HepG2 (cell line): ENCODE measurements at regions not wholly inside any gene's neighbourhood (a gene's known extent, or its start where the extent isn't known, plus 50 kb on each side); places are given as distances from the start of the nearest gene placed in this dataset.
A peak's percentile ranks its signal among the peaks of the same experiment; 100 is the strongest.

Source experiments
- ARNT2 ChIP-seq: sonication (generic); formaldehyde crosslinking; IDR thresholded peaks from 2 replicates; pipeline ENCODE4 v1.8.0; 2022; ENCODE audit warnings: mild to moderate bottlenecking, low read depth, missing genetic modification reagents, moderate library complexity
- CENPX ChIP-seq: sonication (generic); formaldehyde crosslinking; IDR thresholded peaks from 2 replicates; pipeline ENCODE4 v1.9.0; 2021; ENCODE audit warnings: mild to moderate bottlenecking, missing genetic modification reagents, moderate library complexity
- GATAD2A ChIP-seq: IDR thresholded peaks from 2 replicates; pipeline ENCODE4 v1.6.1; 2016
- IRX3 ChIP-seq: sonication (generic); formaldehyde crosslinking; IDR thresholded peaks from 2 replicates; pipeline ENCODE4 v1.8.1; 2023; ENCODE audit warnings: mild to moderate bottlenecking, low read depth, missing genetic modification reagents, borderline replicate concordance
- ISL2 ChIP-seq: sonication (generic); formaldehyde crosslinking; IDR thresholded peaks from 2 replicates; pipeline ENCODE4 v1.5.0; 2020; ENCODE audit warnings: missing genetic modification reagents
- KLF15 ChIP-seq: sonication (generic); formaldehyde crosslinking; IDR thresholded peaks from 2 replicates; pipeline ENCODE4 v1.8.1; 2023; ENCODE audit warnings: borderline replicate concordance, mild to moderate bottlenecking, inconsistent platforms, missing genetic modification reagents, mixed read lengths
- KMT2B ChIP-seq: IDR thresholded peaks from 2 replicates; pipeline ENCODE4 v1.6.1; 2016; ENCODE audit warnings: missing genetic modification reagents, missing compliant biosample characterization
- MED13 ChIP-seq: sonication (generic); formaldehyde crosslinking; IDR thresholded peaks from 2 replicates; pipeline ENCODE4 v1.5.0; 2020; ENCODE audit warnings: missing genetic modification reagents
- MEIS2 ChIP-seq: sonication (generic); formaldehyde crosslinking; IDR thresholded peaks from 2 replicates; pipeline ENCODE4 v1.9.0; 2021; ENCODE audit warnings: mild to moderate bottlenecking, missing genetic modification reagents
- MIER3 ChIP-seq: IDR thresholded peaks from 2 replicates; pipeline ENCODE4 v1.6.1; 2016; ENCODE audit warnings: missing compliant biosample characterization, borderline replicate concordance
- NCOA2 ChIP-seq: sonication (generic); formaldehyde crosslinking; IDR thresholded peaks from 2 replicates; pipeline ENCODE4 v1.8.0; 2022; ENCODE audit warnings: inconsistent platforms
- NR2F6 ChIP-seq, 2 experiments: IDR thresholded peaks; 2 replicates each; pipeline ENCODE4 v1.6.1; 2016; ENCODE audit warnings: antibody characterized with exemption in 1 of 2, mild to moderate bottlenecking in 1 of 2
- PHF21A ChIP-seq: sonication (generic); formaldehyde crosslinking; IDR thresholded peaks from 2 replicates; pipeline ENCODE4 v1.5.0; 2020; ENCODE audit warnings: mild to moderate bottlenecking, missing genetic modification reagents
- RNF2 ChIP-seq: fragments of 450-650 bp; conservative IDR thresholded peaks from 2 replicates; pipeline ENCODE4 v1.6.1; 2016; ENCODE audit warnings: low read depth
- SRSF4 ChIP-seq: fragments of 200-400 bp; formaldehyde crosslinking; IDR thresholded peaks from one replicate; pipeline ENCODE4 v1.6.1; 2018; ENCODE audit warnings: mild to moderate bottlenecking, low read depth, low read length, moderate library complexity; ENCODE audit not compliant: poor library complexity, severe bottlenecking
- SRSF9 ChIP-seq: fragments of 200-400 bp; formaldehyde crosslinking; IDR thresholded peaks from 2 replicates; pipeline ENCODE4 v1.6.1; 2018; ENCODE audit warnings: borderline replicate concordance, mild to moderate bottlenecking, low read depth, low read length; ENCODE audit not compliant: insufficient read depth, poor library complexity, severe bottlenecking
- ZBTB1 ChIP-seq: sonication (generic); formaldehyde crosslinking; IDR thresholded peaks from 2 replicates; pipeline ENCODE4 v1.4.0; 2020; ENCODE audit warnings: missing genetic modification reagents, borderline replicate concordance
- ZKSCAN8 ChIP-seq: IDR thresholded peaks from 2 replicates; pipeline ENCODE4 v1.6.1; 2016; ENCODE audit warnings: borderline replicate concordance, missing genetic modification reagents, missing compliant biosample characterization
- ZNF552 ChIP-seq: sonication (generic); formaldehyde crosslinking; IDR thresholded peaks from 2 replicates; pipeline ENCODE4 v1.9.0; 2022; ENCODE audit warnings: missing genetic modification reagents, mild to moderate bottlenecking, borderline replicate concordance
- ZNF703 ChIP-seq: sonication (generic); formaldehyde crosslinking; IDR thresholded peaks from 2 replicates; pipeline ENCODE4 v1.5.1; 2020; ENCODE audit warnings: missing genetic modification reagents, mild to moderate bottlenecking, moderate library complexity, borderline replicate concordance
- ZNF724P ChIP-seq: sonication (generic); formaldehyde crosslinking; IDR thresholded peaks from 2 replicates; pipeline ENCODE4 v1.8.0; 2022; ENCODE audit warnings: missing genetic modification reagents, borderline replicate concordance
- ZNF75D ChIP-seq: sonication (generic); formaldehyde crosslinking; IDR thresholded peaks from 2 replicates; pipeline ENCODE4 v1.8.1; 2023; ENCODE audit warnings: missing genetic modification reagents, mild to moderate bottlenecking, borderline replicate concordance
- ZNF761 ChIP-seq: sonication (generic); formaldehyde crosslinking; conservative IDR thresholded peaks from 2 replicates; pipeline ENCODE4 v1.4.0; 2020; ENCODE audit warnings: mild to moderate bottlenecking, missing genetic modification reagents
- ZNF891 ChIP-seq: sonication (generic); formaldehyde crosslinking; IDR thresholded peaks from 2 replicates; pipeline ENCODE4 v1.5.0; 2020; ENCODE audit warnings: mild to moderate bottlenecking, missing genetic modification reagents
- TF ChIP-seq, protein P1 (sequence below): sonication (generic); formaldehyde crosslinking; IDR thresholded peaks from 2 replicates; pipeline ENCODE4 v1.9.0; 2021; ENCODE audit warnings: missing genetic modification reagents, borderline replicate concordance
- TF ChIP-seq, protein P2 (sequence below): sonication (generic); formaldehyde crosslinking; IDR thresholded peaks from 2 replicates; pipeline ENCODE4 v1.4.0; 2020; ENCODE audit warnings: missing genetic modification reagents
- TF ChIP-seq, protein P3 (sequence below): IDR thresholded peaks from 2 replicates; pipeline ENCODE4 v1.6.1; 2016

GRCh38 chr2:81247648-81248047 lies 943.1 kb upstream of the LRRTM1 start (continued):
- no peak for TF ChIP-seq ZNF552 (CRISPR knock-in tag)
- TF ChIP-seq IRX3 (CRISPR knock-in tag), result no peak
- no peak for TF ChIP-seq MIER3 (CRISPR knock-in tag)
- 0 out of 2 replicates have a peak, but pooled peaks have one; percentile 30 for TF ChIP-seq NCOA2 (CRISPR knock-in tag)
- TF ChIP-seq CENPX (CRISPR knock-in tag), result no peak
- TF ChIP-seq SRSF9, result no peak
- no peak for TF ChIP-seq ARNT2 (CRISPR knock-in tag)
- no peak for TF ChIP-seq RNF2
- no peak for TF ChIP-seq ZNF724P (CRISPR knock-in tag)
- no peak for TF ChIP-seq MED13 (CRISPR knock-in tag)
- TF ChIP-seq MEIS2 (CRISPR knock-in tag), result no peak
- TF ChIP-seq ZNF761 (CRISPR knock-in tag), result no peak
- no peak for TF ChIP-seq KMT2B (CRISPR knock-in tag)
- no peak for TF ChIP-seq ZNF891 (CRISPR knock-in tag)
- no peak for TF ChIP-seq PHF21A
- no peak for TF ChIP-seq SRSF4
- TF ChIP-seq, protein P1, sequence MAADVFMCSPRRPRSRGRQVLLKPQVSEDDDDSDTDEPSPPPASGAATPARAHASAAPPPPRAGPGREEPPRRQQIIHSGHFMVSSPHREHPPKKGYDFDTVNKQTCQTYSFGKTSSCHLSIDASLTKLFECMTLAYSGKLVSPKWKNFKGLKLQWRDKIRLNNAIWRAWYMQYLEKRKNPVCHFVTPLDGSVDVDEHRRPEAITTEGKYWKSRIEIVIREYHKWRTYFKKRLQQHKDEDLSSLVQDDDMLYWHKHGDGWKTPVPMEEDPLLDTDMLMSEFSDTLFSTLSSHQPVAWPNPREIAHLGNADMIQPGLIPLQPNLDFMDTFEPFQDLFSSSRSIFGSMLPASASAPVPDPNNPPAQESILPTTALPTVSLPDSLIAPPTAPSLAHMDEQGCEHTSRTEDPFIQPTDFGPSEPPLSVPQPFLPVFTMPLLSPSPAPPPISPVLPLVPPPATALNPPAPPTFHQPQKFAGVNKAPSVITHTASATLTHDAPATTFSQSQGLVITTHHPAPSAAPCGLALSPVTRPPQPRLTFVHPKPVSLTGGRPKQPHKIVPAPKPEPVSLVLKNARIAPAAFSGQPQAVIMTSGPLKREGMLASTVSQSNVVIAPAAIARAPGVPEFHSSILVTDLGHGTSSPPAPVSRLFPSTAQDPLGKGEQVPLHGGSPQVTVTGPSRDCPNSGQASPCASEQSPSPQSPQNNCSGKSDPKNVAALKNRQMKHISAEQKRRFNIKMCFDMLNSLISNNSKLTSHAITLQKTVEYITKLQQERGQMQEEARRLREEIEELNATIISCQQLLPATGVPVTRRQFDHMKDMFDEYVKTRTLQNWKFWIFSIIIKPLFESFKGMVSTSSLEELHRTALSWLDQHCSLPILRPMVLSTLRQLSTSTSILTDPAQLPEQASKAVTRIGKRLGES, result no peak
- no peak for TF ChIP-seq ZKSCAN8 (CRISPR knock-in tag)
- TF ChIP-seq, protein P2, sequence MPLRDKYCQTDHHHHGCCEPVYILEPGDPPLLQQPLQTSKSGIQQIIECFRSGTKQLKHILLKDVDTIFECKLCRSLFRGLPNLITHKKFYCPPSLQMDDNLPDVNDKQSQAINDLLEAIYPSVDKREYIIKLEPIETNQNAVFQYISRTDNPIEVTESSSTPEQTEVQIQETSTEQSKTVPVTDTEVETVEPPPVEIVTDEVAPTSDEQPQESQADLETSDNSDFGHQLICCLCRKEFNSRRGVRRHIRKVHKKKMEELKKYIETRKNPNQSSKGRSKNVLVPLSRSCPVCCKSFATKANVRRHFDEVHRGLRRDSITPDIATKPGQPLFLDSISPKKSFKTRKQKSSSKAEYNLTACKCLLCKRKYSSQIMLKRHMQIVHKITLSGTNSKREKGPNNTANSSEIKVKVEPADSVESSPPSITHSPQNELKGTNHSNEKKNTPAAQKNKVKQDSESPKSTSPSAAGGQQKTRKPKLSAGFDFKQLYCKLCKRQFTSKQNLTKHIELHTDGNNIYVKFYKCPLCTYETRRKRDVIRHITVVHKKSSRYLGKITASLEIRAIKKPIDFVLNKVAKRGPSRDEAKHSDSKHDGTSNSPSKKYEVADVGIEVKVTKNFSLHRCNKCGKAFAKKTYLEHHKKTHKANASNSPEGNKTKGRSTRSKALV (CRISPR knock-in tag), result no peak
- peak; percentile 52; the same call in 1 of the 2 replicates for TF ChIP-seq GATAD2A (CRISPR knock-in tag)
- TF ChIP-seq ISL2, result no peak
- no peak for TF ChIP-seq KLF15 (CRISPR knock-in tag)
- no peak for TF ChIP-seq ZNF703 (CRISPR knock-in tag)
- peak; percentile 34; the same call in 1 of the 2 replicates for TF ChIP-seq NR2F6 (IDR thresholded peaks at IDR 0.05)
- TF ChIP-seq NR2F6 (CRISPR knock-in tag; IDR thresholded peaks at IDR 0.05), result peak; percentile 54
- TF ChIP-seq ZBTB1 (CRISPR knock-in tag), result no peak
- TF ChIP-seq, protein P3, sequence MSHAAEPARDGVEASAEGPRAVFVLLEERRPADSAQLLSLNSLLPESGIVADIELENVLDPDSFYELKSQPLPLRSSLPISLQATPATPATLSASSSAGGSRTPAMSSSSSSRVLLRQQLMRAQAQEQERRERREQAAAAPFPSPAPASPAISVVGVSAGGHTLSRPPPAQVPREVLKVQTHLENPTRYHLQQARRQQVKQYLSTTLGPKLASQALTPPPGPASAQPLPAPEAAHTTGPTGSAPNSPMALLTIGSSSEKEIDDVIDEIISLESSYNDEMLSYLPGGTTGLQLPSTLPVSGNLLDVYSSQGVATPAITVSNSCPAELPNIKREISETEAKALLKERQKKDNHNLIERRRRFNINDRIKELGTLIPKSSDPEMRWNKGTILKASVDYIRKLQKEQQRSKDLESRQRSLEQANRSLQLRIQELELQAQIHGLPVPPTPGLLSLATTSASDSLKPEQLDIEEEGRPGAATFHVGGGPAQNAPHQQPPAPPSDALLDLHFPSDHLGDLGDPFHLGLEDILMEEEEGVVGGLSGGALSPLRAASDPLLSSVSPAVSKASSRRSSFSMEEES (CRISPR knock-in tag), result no peak
- no peak for TF ChIP-seq ZNF75D
